ENCODE measurements at regions not wholly inside any gene's neighbourhood (a gene's known extent, or its start where the extent isn't known, plus 50 kb on each side); places are given as distances from the start of the nearest gene placed in this dataset.

GRCh38 chr11:22510741-22511140 is 114.9 kb downstream of the FANCF start (continued):
- TF ChIP-seq NANOG (IDR thresholded peaks at IDR 0.05; ENCODE audit: insufficient read depth, low read depth, low read length, poor library complexity, severe bottlenecking) (no peak), SUZ12 (IDR thresholded peaks at IDR 0.05; ENCODE audit: low read length) (no peak), CBX5 (IDR thresholded peaks at IDR 0.05; ENCODE audit: low read depth, low read length) (no peak), SP2 (IDR thresholded peaks at IDR 0.05; ENCODE audit: low read length) (no peak)

Measured in H1 (cell line).